ENCODE measurements at regions not wholly inside any gene's neighbourhood (a gene's known extent, or its start where the extent isn't known, plus 50 kb on each side); places are given as distances from the start of the nearest gene placed in this dataset.

GRCh38 chr20:48329676-48330664 is 497.8 kb downstream of the PREX1 start (continued):
- TF ChIP-seq, protein P1, sequence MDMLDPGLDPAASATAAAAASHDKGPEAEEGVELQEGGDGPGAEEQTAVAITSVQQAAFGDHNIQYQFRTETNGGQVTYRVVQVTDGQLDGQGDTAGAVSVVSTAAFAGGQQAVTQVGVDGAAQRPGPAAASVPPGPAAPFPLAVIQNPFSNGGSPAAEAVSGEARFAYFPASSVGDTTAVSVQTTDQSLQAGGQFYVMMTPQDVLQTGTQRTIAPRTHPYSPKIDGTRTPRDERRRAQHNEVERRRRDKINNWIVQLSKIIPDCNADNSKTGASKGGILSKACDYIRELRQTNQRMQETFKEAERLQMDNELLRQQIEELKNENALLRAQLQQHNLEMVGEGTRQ (IDR thresholded peaks at IDR 0.05; ENCODE audit: low read depth, low read length): no peak
- TF ChIP-seq, protein P1 (CRISPR knock-in tag; IDR thresholded peaks at IDR 0.05; ENCODE audit: borderline replicate concordance): no peak
- TF ChIP-seq ZNF232 (CRISPR knock-in tag; IDR thresholded peaks at IDR 0.05; ENCODE audit: borderline replicate concordance) (no peak), ZNF747 (CRISPR knock-in tag; IDR thresholded peaks at IDR 0.05; ENCODE audit: borderline replicate concordance) (no peak), CTCF (CRISPR knock-in tag; IDR thresholded peaks at IDR 0.05) (peak; percentile 80), RAD21 (CRISPR knock-in tag; IDR thresholded peaks at IDR 0.05) (peak; percentile 87), SAFB2 (CRISPR knock-in tag; IDR thresholded peaks at IDR 0.05; ENCODE audit: borderline replicate concordance, low read depth) (no peak)
